NCI-H146 treated with DMSO at 0.1 percent for 48 hours (cell line): ENCODE measurements at regions not wholly inside any gene's neighbourhood (a gene's known extent, or its start where the extent isn't known, plus 50 kb on each side); places are given as distances from the start of the nearest gene placed in this dataset.
"Not testable (repeated sequence)": the region's sequence is repeated elsewhere in the genome, so short reads cannot be mapped to it uniquely, and the experiment has no call there.

ENCODE experiments used
- DNase-seq: peaks from one replicate; lab custom pipeline; 2025; ENCODE audit not compliant: unreplicated experiment; lab: John Stamatoyannopoulos, UW

GRCh38 chr2:35184471-35184870 is 1171.1 kb upstream of the CRIM1 start:
- no peak for DNase-seq

DNA sequence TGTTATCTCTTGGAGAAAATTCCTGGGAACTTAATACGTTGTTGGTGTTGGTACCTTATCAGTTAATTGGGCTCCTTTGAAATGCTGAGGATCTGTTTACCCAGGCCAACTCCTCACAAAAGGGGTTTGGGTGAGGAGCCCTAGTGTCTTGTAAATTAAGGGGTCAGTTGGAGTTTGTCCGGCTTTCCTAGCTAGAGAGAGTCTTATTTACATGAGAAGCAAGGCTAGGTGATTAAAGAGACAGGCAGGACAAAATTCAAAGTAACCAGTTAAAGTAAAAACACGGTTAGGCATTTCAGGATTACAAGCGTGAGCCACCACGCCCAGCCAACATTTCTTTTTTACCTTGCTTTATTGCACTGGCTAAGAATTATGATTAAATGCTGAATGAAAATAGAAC is 1178.9 kb upstream of the CRIM1 start:
- peak; percentile 47 for DNase-seq

DNA sequence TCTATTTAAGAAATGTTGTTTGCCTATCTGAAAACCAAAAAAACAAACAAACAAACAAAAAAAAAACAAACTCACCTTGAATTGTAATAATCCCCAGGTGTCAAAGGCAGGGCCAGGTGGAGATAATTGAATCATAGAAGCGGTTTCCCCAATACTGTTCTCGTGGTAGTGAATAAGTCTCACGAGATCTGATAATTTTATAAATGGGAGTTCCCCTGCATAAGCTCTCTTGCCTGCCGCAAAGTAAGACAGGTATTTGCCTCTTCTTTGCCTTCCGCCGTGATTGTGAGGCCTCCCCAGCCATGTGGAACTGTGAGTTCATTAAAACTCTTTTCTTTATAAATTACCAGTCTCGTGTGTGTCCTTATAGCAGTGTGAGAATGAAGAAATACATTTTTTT is 1180.7 kb upstream of the CRIM1 start:
- DNase-seq: no peak

DNA sequence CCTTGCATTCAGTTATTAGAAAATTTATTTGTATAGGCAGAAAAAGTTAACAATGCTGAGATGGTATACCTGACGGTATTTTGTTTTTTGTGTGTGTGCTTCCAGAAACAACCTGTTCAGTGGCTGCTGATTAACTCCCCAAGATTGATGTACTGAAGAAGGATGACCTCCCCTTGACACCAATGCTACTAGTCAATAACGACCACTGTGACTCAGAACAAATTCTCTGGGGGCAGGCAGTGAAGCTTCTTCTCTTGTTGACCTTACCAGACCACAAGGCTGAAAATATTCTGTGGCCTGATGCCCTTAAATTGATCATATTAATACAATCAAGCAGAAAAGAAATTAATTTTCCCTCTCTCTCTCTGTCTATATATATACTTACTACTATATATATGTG is 1182.9 kb upstream of the CRIM1 start:
- DNase-seq: no peak

DNA sequence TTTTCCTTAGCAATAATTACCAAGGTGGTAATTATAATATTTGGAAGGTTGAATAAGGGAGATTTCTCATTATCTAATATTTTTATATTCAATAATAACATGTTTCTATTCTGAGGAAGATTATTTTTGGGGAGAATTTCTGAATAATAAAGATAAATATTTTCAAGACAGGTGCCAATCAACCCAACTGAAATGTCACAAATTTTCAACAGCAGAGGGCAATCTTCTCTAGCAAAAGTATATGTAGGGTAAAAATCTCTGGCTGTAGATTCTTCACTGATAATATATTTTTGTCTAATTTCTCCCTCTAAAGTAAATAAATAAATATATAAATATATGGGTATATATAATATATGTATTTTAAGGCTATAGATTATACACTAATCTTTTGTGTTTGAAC is 1187.2 kb upstream of the CRIM1 start:
- no peak for DNase-seq

GRCh38 chr2:35163948-35164347 is 1191.6 kb upstream of the CRIM1 start:
- DNase-seq: no peak

- DNase-seq: no peak
Observed at GRCh38 chr2:35160871-35161270, 1194.7 kb upstream of the CRIM1 start.

GRCh38 chr2:35125871-35126270 is 1229.7 kb upstream of the CRIM1 start:
- no peak for DNase-seq

GRCh38 chr2:35125278-35125677 is 1230.3 kb upstream of the CRIM1 start:
- DNase-seq: no peak

DNA sequence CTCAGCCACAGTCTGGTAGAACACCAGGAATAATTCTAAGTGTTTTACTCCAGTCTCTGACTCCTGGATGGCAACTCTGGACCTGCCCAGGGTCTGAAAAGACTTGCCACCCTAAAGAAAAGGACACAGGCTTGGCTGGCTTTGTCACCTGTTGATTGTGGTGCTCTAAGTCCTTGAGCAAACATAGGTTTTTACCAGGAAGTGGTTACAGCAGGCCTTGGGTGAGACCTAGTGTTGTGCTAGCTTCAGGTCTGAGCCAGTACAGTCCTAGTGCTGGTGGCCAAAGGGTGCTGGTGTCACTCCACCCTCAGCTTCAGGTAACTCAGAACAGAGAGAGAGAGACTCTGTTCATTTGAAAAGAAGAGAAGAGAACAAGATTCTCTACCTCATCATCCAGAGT is 1239.4 kb upstream of the CRIM1 start:
- no peak for DNase-seq

GRCh38 chr2:35114765-35115164 is 1240.8 kb upstream of the CRIM1 start:
- DNase-seq: no peak

DNA sequence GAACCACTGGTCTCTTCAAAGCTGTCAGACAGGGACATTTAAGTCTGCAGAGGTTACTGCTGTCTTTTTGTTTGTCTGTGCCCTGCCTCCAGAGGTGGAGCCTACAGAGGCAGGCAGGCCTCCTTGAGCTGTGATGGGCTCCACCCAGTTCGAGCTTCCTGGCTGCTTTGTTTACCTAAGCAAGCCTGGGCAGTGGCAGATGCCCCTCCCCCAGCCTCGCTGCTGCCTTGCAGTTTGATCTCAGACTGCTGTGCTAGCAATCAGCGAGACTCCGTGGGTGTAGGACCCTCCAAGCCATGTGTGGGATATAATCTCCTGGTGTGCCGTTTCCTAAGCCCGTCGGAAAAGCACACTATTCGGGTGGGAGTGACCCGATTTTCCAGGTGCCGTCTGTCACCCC is 1243.2 kb upstream of the CRIM1 start:
- not testable (repeated sequence) for DNase-seq

DNA sequence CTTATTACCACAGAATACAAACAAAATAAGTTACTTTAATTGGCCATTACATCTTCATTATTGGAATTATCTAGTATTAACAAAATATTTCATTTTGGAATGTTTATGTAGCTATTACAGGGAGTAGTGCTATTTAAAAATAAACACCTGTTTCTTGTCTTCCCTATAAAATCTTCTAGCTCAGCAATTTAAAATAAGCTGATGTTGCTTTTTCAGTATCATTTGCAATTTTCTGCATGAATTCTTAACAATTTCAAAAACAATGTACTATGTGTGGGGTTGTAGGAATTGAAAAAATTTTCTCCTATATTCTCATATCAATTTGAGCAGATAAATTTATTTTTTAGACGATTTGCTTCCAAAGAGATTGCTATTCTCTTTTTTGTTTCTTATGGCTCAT is 1251.3 kb upstream of the CRIM1 start:
- no peak for DNase-seq

GRCh38 chr2:35099342-35099741 is 1256.2 kb upstream of the CRIM1 start:
- DNase-seq: peak; percentile 55

- no peak for DNase-seq
Observed at GRCh38 chr2:35082072-35082471, 1273.5 kb upstream of the CRIM1 start.

GRCh38 chr2:35081622-35082015 is 1274.0 kb upstream of the CRIM1 start:
- DNase-seq: peak; percentile 30

- DNase-seq: peak; percentile 42
Observed at GRCh38 chr2:35081001-35081621, 1274.5 kb upstream of the CRIM1 start.

GRCh38 chr2:35080231-35080910 is 1275.2 kb upstream of the CRIM1 start:
- no peak for DNase-seq

GRCh38 chr2:35067420-35067819 is 1288.2 kb upstream of the CRIM1 start:
- DNase-seq: no peak

GRCh38 chr2:35063836-35064235 is 1291.7 kb upstream of the CRIM1 start:
- no peak for DNase-seq

DNA sequence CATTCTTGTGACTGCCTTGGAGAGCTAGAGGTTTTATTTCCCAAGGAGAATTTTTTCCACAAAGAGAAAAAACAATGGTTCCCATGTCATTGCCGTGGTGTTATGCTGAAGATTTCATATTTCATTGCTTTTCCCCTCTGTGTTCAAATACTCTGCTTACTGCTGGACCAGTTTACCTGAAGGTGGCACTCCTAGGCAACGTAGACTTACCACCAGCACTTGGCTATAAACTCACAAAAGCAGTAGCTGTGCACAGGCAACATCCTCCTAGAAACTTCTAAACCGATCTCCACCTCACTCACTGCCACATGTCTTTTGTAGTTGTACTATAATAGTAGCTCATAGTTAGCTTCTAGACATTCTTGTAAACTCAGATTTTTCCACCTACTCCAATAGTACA is 1319.7 kb upstream of the CRIM1 start:
- DNase-seq: no peak

DNA sequence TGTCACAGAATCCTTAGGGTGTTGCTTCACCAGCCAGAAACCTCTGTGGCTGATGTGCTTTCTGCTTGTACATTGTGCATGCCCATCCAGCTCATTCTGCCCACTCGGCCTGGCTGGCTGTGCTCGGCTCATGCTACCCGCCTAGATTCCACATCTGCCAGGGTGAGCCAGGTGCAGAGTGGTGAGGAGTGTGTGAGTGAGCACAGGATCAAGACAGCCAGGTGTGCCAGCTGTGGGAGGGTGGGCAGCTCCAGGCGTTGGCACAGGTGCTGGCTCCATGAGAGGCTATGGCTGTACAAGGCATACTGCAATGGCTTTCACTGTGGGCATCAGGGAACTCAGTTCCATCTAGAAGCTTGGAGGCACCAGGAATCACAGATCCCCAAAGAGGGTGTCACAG is 1321.8 kb upstream of the CRIM1 start:
- DNase-seq: no peak

DNA sequence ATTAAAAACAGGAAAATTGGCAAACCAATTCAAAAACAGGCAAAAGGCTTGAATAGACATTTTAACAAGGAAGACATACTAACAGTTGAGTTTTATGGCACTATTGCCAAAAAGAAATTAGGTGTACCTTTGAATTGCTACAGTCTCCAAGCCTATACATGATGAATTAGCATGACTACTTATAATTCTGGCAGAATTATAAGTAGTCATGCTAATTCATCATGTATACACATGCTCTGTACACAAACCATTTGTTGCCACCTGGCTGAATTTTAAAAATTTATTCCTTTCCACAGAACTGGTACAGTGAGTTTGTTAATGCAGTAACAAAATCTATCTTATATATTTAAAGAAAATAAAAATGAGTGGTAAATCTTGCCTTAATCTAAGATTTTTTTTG is 1332.0 kb upstream of the CRIM1 start:
- no peak for DNase-seq
